A549 (cell line): ENCODE measurements at regions not wholly inside any gene's neighbourhood (a gene's known extent, or its start where the extent isn't known, plus 50 kb on each side); places are given as distances from the start of the nearest gene placed in this dataset.

ENCODE experiments used
- ATAC-seq, 2 experiments: fragments of 200-7000 bp in 1 of 2; fragments of >200 bp in 1 of 2; cut with Nextera tagmentation in 1 of 2; cut with Tn5 transposase in 1 of 2; 3 replicates each; pipeline versions ENCODE4 v1.8.0 to v1.9.1; 2018 to 2020; ENCODE audit warnings: mild to moderate bottlenecking in 1 of 2, moderate library complexity in 1 of 2
- CTCF ChIA-PET: fragments of 300-600 bp; sonication (Branson Sonifier 250); formaldehyde crosslinking; extraction: SDS; loops from one replicate; lab custom pipeline; 2021; ENCODE audit warnings: antibody characterized with exemption, inconsistent platforms; lab: Yijun Ruan, JAX
- POLR2A ChIA-PET: fragments of 350-600 bp; formaldehyde crosslinking; extraction: SDS; loops from one replicate; lab custom pipeline; 2021; ENCODE audit warnings: antibody characterized with exemption, inconsistent platforms; lab: Yijun Ruan, JAX
- DNase-seq, 2 experiments: peaks; one replicate each; pipeline versions ENCODE4 v3.0.0 to v3.0.0-alpha.2; 2011 to 2016; ENCODE audit warnings: low read depth in 1 of 2, low spot score in 1 of 2
- FAIRE-seq: peaks from 2 replicates; lab custom pipeline; 2011; peaks lifted over from hg19 to GRCh38; lab: Jason Lieb, UNC
- H3K27ac ChIP-seq, 2 experiments: fragments of >200 bp; sonication (Bioruptor Twin); formaldehyde crosslinking; 3 replicates each; pipeline ENCODE4 v1.5.1; 2016 to 2017
- H3K4me1 ChIP-seq: fragments of >200 bp; sonication (Bioruptor Twin); formaldehyde crosslinking; 3 replicates; pipeline ENCODE4 v1.6.1; 2016
- H3K4me2 ChIP-seq: fragments of >200 bp; sonication (Bioruptor Twin); formaldehyde crosslinking; 3 replicates; pipeline ENCODE4 v1.6.1; 2016
- H3K4me3 ChIP-seq: fragments of >200 bp; sonication (Bioruptor Twin); formaldehyde crosslinking; 3 replicates; pipeline ENCODE4 v1.5.1; 2016
- H3K9me3 ChIP-seq: fragments of >200 bp; sonication (Bioruptor Twin); formaldehyde crosslinking; 3 replicates; pipeline ENCODE4 v1.6.1; 2016
- BCL3 ChIP-seq: fragments of >200 bp; sonication (Bioruptor Twin); formaldehyde crosslinking; IDR thresholded peaks from 3 replicates; pipeline ENCODE4 v1.6.1; 2016
- BHLHE40 ChIP-seq: IDR thresholded peaks from 2 replicates; pipeline ENCODE4 v1.6.1; 2012; ENCODE audit warnings: low read depth, low read length, inconsistent platforms
- CBX2 ChIP-seq: fragments of 200-600 bp; sonication (generic); IDR thresholded peaks from 2 replicates; pipeline ENCODE4 v1.6.1; 2016; ENCODE audit warnings: low read depth, mild to moderate bottlenecking, borderline replicate concordance
- CBX8 ChIP-seq: fragments of 200-600 bp; sonication (generic); IDR thresholded peaks from 2 replicates; pipeline ENCODE4 v1.6.1; 2016
- CEBPB ChIP-seq, 2 experiments: fragments of >200 bp in 1 of 2; sonication (Bioruptor Twin) in 1 of 2; formaldehyde crosslinking in 1 of 2; IDR thresholded peaks; 2 replicates each; pipeline ENCODE4 v1.6.1; 2012 to 2016
- CHD4 ChIP-seq: fragments of 200-600 bp; sonication (generic); IDR thresholded peaks from 2 replicates; pipeline ENCODE4 v1.6.1; 2016; ENCODE audit warnings: antibody characterized with exemption, mild to moderate bottlenecking, borderline replicate concordance
- EHF ChIP-seq: fragments of 250-450 bp; sonication (Bioruptor Pico); IDR thresholded peaks from 2 replicates; pipeline ENCODE4 v1.5.0; 2020; ENCODE audit warnings: mild to moderate bottlenecking
- EP300 ChIP-seq, 2 experiments: fragments of >200 bp; sonication (Bioruptor Twin); formaldehyde crosslinking; IDR thresholded peaks; 2 replicates in 1 of 2; 3 replicates in 1 of 2; pipeline ENCODE4 v1.6.1; 2016 to 2017
- FOSL2 ChIP-seq, 2 experiments: fragments of 450-650 bp in 1 of 2; fragments of >200 bp in 1 of 2; sonication (Bioruptor Twin) in 1 of 2; formaldehyde crosslinking; IDR thresholded peaks; 2 replicates each; pipeline versions ENCODE4 v1.5.0 to v1.6.1; 2016 to 2020; ENCODE audit warnings: mild to moderate bottlenecking in 1 of 2, moderate library complexity in 1 of 2
- HDAC2 ChIP-seq: fragments of 200-600 bp; sonication (generic); IDR thresholded peaks from 2 replicates; pipeline ENCODE4 v1.6.1; 2016
- HES2 ChIP-seq: fragments of >200 bp; sonication (Bioruptor Twin); formaldehyde crosslinking; IDR thresholded peaks from 2 replicates; pipeline ENCODE4 v1.6.1; 2016
- HOXA7 ChIP-seq: fragments of 250-450 bp; sonication (Bioruptor Pico); IDR thresholded peaks from 2 replicates; pipeline ENCODE4 v1.5.0; 2020; ENCODE audit warnings: mild to moderate bottlenecking, moderate library complexity
- MAFK ChIP-seq: fragments of 450-650 bp; IDR thresholded peaks from 2 replicates; pipeline ENCODE4 v1.6.1; 2014; ENCODE audit not compliant: partially characterized antibody
- MAZ ChIP-seq: fragments of 150-350 bp; IDR thresholded peaks from 2 replicates; pipeline ENCODE4 v1.6.1; 2014; ENCODE audit warnings: antibody characterized with exemption, low read depth, low read length, borderline replicate concordance
- MYC ChIP-seq: IDR thresholded peaks from 2 replicates; pipeline ENCODE4 v1.6.1; 2012; ENCODE audit warnings: mild to moderate bottlenecking, inconsistent platforms, low read length, improper control_type of control experiment, borderline replicate concordance
- NPAS2 ChIP-seq: fragments of 250-450 bp; sonication (Bioruptor Pico); IDR thresholded peaks from 2 replicates; pipeline ENCODE4 v1.8.0; 2022; ENCODE audit warnings: mild to moderate bottlenecking, moderate library complexity, borderline replicate concordance
- POLR2A ChIP-seq: IDR thresholded peaks from 2 replicates; pipeline ENCODE4 v1.6.1; 2012; ENCODE audit warnings: mild to moderate bottlenecking, low read length
- RFX5 ChIP-seq: fragments of 450-650 bp; IDR thresholded peaks from 2 replicates; pipeline ENCODE4 v1.7.1; 2014; ENCODE audit warnings: antibody characterized with exemption, mild to moderate bottlenecking, moderate library complexity
- ZNF302 ChIP-seq: fragments of 250-450 bp; sonication (Bioruptor Pico); IDR thresholded peaks from 2 replicates; pipeline ENCODE4 v1.9.0; 2021; ENCODE audit warnings: inconsistent platforms, mild to moderate bottlenecking, moderate library complexity
- WGBS: methylation state at CpG from one replicate; pipeline ENCODE4 v1.1.6; 2017; ENCODE audit errors: missing lambda C conversion rate; 5-methylcytosine and 5-hydroxymethylcytosine counted together

- POLR2A ChIA-PET: no interaction called here
- CTCF ChIA-PET: interaction anchor here (1.2 kb wide), 1 partner anchor 35 kb away, joined by 4 read pairs; no protein-coding TSS in a partner anchor
- 90% methylated on average over 14 of the region's 14 CpGs for WGBS
Measured at GRCh38 chr12:124504273-124505000, 63.0 kb downstream of the NCOR2 start.

GRCh38 chr12:124503305-124503704 lies 64.1 kb downstream of the NCOR2 start:
- Histone ChIP-seq H3K4me3 (no peak overlapping the region), H3K4me1 (peaks cover 14% of the 10 kb centered on the region), H3K27ac (no peak overlapping the region), H3K9me3 (no peaks in the 10 kb centered on the region), H3K4me2 (no peak overlapping the region)
- FAIRE-seq: no peak
- ChIA-PET CTCF (no interaction called here), POLR2A (no interaction called here)
- 91% methylated on average over 9 of the region's 9 CpGs for WGBS
- DNase-seq: no peak
- TF ChIP-seq POLR2A (0 out of 2 replicates have a peak, but pooled peaks have one; percentile 7), CBX8 (no peak)
- no peak for ATAC-seq

More at GRCh38 chr12:124504273-124505000, 63.0 kb downstream of the NCOR2 start:
- FAIRE-seq (no peak), ATAC-seq (no peak), DNase-seq (no peak)
- Histone ChIP-seq H3K9me3 (no peaks in the 10 kb centered on the region), H3K27ac (no peak overlapping the region), H3K4me1 (peaks cover 22% of the 10 kb centered on the region), H3K4me3 (no peak overlapping the region), H3K4me2 (no peak overlapping the region)
- TF ChIP-seq MAFK (peak; percentile 80), RFX5 (no peak)

GRCh38 chr12:124502379-124502778 lies 65.0 kb downstream of the NCOR2 start:
- POLR2A ChIA-PET: no interaction called here
- DNase-seq: no peak
- no peaks in the 10 kb centered on the region for H3K9me3 ChIP-seq
- H3K4me2 ChIP-seq: no peak overlapping the region
- no peak overlapping the region for H3K4me3 ChIP-seq
- CTCF ChIA-PET: interaction anchor here (0.6 to 1.2 kb wide), 4 partner anchors 9 to 335 kb away, joined by 3 read pairs; no protein-coding TSS in a partner anchor
- FAIRE-seq: no peak
- no peak overlapping the region for H3K27ac ChIP-seq
- WGBS: 93% methylated on average over 10 of the region's 10 CpGs
- peaks cover 14% of the 10 kb centered on the region for H3K4me1 ChIP-seq
- no peak for ATAC-seq
- TF ChIP-seq EP300 (IDR thresholded peaks at IDR 0.05) (no peak), CBX2 (no peak), BHLHE40 (no peak), HOXA7 (CRISPR knock-in tag) (no peak), POLR2A (no peak), EHF (CRISPR knock-in tag) (no peak), BCL3 (no peak), FOSL2 (IDR thresholded peaks at IDR 0.05) (no peak), FOSL2 (CRISPR knock-in tag; IDR thresholded peaks at IDR 0.05) (no peak), MAZ (no peak), HDAC2 (no peak)
- TF ChIP-seq, all 56 proteins: peak for 0

- FAIRE-seq (no peak), ATAC-seq (no peak), DNase-seq (no peak)
- Histone ChIP-seq H3K4me3 (no peak overlapping the region), H3K27ac (peak overlapping the region in 1 of 2 experiments; percentile 71; a peak in 2 of 6 replicates), H3K9me3 (no peaks in the 10 kb centered on the region), H3K4me2 (no peak overlapping the region), H3K4me1 (peaks cover 18% of the 10 kb centered on the region)
- WGBS: 81% methylated on average over 16 of the region's 16 CpGs
- TF ChIP-seq ZNF302 (CRISPR knock-in tag) (no peak), NPAS2 (CRISPR knock-in tag) (no peak), RFX5 (no peak), CHD4 (no peak), HOXA7 (CRISPR knock-in tag) (no peak), CEBPB (IDR thresholded peaks at IDR 0.05) (no peak), HES2 (no peak), CBX8 (no peak), MYC (no peak)
- ChIA-PET POLR2A (no interaction called here), CTCF (interaction anchor here (0.6 to 1.6 kb wide), 5 partner anchors 10 to 335 kb away, joined by 3 to 4 read pairs (median 3); no protein-coding TSS in a partner anchor)
Measured at GRCh38 chr12:124501827-124502226, 65.6 kb downstream of the NCOR2 start.
